NCI-H1105 treated with DMSO at 0.1 percent for 48 hours (cell line): ENCODE measurements at regions not wholly inside any gene's neighbourhood (a gene's known extent, or its start where the extent isn't known, plus 50 kb on each side); places are given as distances from the start of the nearest gene placed in this dataset.
"Not testable (repeated sequence)": the region's sequence is repeated elsewhere in the genome, so short reads cannot be mapped to it uniquely, and the experiment has no call there.

Experiments
- DNase-seq: peaks from one replicate; lab custom pipeline; 2025; lab: John Stamatoyannopoulos, UW

DNA sequence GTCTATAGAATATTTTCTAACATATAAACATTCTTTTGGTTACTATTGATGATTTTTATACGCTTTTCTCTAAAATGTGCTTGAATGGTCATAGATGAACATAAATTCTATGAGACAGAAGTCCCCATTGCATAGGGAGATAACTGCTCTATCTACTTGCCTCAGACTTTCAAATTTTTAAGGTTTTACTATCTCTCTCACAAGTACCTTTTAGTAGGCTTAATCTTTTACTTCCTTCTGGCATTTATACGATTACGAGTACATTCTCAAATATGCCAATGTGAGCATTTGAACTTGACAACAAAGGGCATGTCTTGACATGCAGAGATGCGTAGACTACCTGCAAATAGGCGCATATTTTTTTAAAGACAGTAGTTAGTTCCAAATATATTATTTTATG lies 935.9 kb upstream of the LRATD1 start:
- DNase-seq = no peak

DNA sequence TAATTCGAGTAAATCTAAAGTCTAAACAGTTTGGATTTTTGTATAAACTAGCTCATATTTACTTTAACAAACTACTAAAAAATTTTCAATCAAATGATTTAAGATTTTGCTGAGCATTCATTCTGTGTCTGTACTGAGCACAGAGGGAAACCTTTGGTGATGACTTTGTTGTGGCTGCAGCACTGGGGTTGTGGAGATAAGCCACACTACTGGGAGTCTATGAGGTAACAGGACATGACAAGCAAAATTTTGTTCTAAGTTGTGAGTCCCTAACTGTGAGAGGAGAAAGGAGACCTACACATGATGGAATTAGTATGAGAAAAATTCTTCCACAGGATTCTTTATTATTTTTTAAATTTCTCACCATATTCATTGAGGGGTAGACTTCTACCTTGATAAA lies 933.7 kb upstream of the LRATD1 start:
- DNase-seq = no peak

DNA sequence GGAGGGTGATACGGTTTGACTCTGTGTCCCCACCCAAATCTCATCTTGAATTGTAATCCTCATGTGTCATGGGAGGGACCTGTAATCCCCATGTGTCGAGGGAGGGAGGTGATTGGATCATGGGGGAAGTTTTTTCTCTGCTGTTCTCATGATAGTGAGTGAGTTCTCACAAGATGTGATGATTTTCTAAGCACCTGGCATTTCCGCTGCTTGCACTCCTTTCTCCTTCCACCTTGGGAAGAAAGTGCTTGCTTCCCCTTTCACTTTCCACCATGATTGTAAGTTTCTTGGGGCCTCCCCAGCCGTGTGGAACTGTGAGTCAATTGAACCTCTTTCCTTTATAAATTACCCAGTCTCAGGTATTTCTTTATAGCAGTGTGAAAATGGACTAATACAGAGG lies 932.6 kb upstream of the LRATD1 start:
- DNase-seq = not testable (repeated sequence)

DNA sequence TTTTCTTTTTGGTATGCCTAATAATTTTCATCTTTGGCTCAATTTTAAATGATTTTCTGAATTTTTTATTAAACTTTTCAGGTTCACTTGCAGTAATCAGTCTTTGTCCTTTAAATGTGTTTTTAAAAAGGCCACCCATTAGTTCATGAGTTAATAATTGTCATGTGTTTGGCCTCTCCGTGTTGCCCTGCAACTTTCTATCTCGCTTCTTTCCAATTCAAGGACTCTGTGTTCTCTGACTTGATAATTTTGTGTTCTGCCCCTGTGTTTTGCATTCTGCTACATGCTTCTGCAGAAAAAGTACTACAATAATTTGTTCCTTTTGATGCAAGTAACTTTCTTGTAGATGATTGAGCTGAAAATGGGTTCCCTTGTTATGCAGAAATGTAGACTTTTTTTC lies 921.4 kb upstream of the LRATD1 start:
- DNase-seq = no peak

DNA sequence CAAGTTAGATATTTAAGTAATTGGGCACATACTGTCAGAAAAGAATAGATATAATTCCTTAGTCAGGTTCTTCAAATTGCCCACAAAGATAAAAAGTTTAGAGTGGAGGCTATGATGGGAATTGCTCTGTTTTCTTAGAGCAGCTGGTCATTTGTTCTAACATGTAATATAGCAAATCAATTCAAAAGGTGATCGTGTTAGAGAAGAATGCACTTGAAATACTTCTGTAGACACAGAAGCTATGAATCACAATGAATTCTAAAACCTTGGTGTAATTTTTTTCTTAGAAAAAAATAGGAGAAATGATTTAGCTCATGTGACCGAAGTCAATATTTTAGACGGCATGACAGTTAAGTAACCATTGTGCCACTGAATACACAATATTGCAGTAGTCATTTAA lies 918.1 kb upstream of the LRATD1 start:
- DNase-seq = no peak

DNA sequence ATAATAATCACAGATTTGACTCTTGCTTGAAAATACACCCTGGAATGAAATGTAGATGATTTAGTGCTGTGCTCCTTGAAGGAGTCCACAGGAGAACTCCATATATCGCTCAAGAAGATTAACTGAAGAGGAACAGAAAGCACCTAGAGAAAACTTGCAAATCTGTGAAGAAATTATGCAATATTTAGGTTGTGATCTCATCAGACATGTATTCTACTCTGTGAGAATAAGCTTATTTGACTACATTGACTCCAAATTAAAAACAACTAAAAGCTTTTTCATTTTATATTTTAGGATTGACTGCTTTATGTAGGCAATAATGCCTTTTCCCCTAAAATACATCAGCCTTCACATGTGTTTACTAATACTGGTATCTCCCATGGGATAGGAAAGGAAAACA lies 906.6 kb upstream of the LRATD1 start:
- no peak for DNase-seq

DNA sequence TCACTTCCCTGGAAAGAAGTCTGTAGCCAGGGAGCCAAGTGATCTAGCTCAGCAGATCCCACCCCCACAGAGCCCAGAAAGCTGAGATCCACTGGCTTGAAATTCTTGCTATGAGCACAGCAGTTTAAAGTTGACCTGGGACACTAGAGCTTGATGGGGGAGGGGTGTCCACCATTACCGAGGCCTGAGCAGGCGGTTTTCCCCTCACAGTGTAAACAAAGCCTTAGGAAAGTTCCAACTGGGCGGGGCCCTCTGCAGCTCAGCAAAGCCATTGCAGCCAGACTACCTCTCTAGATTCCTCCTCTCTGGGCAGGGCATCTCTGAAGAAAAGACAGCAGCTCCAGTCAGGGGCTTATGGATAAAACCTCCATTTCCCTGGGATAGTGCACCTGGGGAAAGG lies 887.2 kb upstream of the LRATD1 start:
- DNase-seq = no peak

DNA sequence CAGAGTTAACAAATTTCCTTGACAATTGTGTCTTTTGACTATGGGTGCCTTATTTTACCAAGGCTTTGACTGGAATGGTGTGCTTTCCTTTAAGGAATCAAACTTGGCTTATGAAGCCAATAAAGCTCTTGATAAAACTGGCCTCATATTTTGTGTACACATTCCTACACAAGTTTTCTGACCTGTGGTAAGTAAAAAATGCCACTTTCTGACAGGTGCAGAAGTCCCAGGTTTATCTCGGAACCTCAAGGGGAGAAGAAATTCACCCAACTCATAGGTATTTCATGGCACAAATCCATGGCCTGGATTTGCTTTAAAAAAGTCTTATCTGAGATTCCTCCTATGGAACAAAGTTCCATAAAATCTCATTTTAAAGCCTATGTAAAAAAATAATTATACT lies 880.6 kb upstream of the LRATD1 start:
- no peak for DNase-seq

DNA sequence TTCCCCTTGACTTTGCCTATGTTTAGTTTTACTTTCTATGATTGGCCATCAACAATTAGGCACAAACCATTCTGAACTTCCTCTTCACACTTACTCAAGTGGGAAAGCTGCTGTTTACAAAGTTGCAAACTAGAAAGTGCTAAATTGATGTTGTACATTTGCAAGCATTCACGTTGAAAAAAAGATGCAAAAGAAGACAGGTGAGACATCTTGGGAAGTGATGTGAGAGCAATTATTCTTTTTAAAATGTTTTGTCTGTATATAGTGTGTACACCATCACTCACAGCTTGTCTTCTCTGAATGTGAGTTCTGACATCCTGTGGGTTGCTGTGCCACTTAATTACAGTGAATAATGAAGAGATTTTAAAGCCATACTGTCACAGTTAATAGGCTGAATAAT lies 874.1 kb upstream of the LRATD1 start:
- no peak for DNase-seq

DNA sequence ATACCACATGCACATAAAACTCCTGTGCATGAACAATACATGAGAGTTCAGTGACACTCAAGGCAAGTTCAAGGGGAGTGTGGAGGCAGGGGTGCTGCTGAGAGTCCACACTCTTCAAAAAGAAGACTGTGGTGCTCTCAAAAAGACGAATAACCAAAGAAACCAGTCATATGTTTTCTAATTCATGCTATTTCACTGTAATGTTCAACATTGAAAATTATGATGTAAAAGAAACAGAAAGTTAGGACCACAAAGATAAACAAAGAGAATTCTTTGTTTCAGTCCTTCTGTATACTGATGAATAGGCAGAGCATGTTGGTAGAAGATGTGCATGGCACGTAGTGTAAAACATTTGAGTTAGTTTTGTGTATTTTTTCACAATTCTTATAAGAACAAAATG lies 864.2 kb upstream of the LRATD1 start:
- DNase-seq = no peak

DNA sequence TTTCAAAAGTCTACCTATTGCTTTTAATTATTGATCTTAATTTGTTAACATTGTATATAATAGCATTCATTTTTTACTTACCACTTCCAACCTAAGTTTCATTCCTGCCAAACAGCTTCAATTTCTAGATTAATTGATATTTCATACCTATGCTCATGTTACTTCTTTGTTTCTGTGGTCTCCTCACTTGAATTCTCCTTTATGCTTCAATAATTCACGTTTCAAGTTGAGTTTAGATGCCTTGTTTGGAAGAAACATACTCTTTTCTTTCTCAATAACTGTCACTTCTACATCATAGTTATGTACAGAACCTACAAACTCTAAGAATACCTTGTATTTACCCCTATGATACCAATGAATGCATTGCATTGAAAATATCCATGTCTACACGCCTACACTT lies 862.2 kb upstream of the LRATD1 start:
- DNase-seq = no peak

DNA sequence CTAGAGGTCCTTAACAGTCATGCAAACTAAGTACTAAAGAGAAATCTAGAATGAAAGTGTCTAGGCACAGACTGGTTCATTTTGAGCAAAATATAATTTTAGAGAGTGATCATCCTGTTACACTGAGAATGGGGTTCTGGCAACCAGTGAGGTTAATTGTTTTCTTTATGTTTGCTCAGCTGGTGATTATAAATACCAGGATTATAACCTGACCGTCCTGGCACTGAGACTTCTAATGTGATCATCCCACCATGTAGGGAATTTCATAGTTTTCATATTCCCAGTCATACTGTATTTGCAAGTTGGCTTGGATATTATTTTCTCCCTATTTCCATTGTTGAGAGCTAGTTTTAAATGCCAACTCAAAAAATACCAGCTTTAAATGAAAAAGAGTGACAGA lies 852.5 kb upstream of the LRATD1 start:
- peak; percentile 83 for DNase-seq

DNA sequence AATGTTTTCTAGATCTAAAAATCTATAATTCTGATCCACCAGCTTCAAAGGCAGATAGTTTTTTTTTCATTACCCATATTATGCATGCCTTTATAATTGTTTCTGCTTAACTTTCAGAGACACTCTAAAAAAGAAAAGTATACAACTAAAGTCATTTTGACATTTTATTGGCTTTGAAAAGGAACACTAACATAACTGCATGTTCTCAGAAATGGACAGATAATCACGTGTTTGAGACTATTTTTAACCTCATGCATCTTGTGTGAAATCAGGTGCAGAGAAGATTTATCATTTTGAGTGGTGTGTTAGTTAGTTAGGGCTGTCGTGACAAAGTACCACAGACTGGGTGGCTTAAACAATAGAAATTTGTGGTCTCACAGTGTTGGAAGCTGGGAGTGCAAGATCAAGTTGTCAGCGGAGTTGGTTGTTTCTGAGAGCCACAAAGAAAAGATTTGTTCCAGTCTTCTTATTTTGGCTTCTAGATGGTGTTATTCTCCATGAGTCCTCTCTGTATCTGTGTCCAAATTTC lies 841.4 kb upstream of the LRATD1 start:
- DNase-seq = no peak

DNA sequence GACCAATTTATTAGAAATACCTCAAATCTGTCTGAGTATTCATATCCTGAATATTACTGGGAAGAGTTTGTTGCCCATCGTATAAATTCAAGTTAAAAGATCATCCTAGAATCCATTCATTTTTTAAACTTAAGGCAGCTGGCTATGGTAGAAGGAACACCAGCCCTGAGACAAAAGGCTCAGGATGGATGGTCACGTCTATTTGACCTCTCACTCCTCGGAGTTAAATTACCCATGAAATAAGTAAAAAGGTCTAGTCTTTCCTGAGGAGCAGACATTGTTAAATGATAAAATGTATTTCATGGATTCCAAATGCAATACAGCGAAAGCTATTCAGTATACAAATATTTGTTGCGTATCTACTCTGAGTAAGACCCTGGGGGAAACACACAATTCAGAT lies 826.0 kb upstream of the LRATD1 start:
- DNase-seq = no peak

DNA sequence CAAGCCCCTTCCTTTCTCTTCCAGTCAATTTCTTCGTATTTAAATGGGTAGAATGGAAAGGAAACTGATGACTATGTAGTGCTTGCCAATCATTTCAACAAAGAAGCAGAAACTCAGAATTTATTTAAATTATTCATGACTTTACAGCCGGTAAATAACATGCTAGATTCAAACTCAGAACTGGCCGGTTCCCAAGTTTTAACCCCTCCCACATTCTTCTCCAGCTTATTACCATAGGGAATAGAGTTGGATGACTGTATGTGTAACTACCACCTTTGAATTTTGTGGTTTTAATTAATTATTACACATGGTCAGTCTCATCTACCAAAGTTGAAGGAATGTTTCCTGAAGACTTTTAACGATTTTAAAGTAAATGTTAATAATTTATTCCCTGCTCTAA lies 819.3 kb upstream of the LRATD1 start:
- DNase-seq = no peak

DNA sequence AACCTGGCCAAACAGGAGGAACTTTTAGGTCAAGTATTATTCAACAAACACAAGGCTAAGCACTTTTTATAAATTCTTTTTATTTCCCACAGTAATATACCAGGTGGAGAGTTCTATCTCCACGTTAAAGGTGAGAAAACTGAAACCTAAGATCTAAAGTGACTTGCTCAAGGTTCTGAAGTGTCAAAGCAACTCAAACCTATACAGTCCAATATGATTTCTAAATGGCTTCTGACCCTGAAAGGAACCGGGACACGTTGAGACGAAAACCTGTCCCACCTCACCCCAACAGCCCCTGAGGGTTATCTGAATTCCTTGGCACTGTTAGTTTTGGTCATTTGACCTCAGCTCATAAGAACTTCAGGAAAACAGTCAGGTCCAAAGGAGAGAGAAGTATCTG lies 814.5 kb upstream of the LRATD1 start:
- no peak for DNase-seq

DNA sequence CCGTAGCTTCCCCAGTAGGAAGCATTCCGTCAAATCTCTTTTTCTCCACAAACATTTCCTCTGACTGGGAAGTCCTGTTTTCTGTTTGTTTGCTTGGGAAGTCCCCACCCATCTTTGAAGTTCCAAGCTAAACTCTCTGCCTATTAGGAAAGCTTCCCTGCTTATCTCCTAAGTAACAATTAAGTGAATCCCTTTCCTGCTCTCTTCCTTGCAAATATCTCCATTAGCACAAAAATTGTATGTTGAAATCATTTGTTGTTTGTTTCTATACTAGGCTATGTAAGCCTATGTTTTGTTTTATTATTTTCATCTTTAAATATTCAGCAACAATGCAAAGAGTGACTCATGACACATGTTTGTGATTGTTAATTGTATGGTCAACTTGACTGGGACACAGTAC lies 812.6 kb upstream of the LRATD1 start:
- no peak for DNase-seq

DNA sequence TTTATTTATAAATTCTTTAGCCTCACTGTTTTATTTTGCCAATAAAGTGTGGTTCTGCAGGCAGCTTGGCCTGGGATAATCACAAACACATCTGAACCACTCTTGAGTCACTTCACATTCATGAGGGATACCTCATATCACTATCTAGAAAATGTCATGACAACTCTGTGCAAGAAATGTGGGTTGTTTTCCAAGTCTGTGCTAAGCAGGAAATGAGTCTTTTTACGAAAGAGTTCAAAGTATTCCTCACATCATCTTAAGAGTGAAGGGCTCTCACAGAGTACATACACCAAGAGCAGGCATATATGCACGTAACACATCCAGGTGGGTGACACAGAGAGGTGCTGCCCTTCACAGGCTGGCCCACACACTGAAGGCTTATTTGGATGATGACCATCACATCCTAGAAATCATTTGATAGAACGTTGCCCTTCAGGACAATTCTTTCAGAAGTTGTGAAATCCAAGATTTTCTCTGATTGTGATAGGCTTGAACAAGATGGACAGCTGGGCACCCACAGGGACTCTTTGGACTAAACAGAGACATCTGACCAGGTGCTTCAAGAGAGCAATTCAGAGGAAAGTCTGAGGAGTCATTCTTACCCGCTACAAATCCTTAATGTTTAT lies 811.1 kb upstream of the LRATD1 start:
- DNase-seq = no peak

DNA sequence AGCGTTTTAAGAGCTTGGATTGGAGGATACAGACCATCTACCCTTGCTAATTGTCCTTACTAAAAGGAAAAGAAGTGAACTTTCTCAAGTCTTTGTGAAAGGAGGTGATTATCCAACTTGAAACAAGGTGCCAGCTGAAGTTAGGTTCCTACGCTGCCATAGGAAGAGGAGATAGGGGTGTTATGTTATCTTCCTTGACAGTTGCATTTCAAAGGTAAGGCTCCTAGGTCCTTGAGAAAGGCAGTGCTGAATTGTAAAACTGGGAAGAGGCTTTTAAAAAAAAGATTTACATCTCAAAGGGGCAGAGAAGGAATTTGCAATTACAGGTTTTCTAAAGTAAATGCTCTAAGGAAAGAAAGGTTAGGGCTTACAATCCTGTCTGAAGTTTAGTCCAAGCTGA lies 810.2 kb upstream of the LRATD1 start:
- DNase-seq = no peak

DNA sequence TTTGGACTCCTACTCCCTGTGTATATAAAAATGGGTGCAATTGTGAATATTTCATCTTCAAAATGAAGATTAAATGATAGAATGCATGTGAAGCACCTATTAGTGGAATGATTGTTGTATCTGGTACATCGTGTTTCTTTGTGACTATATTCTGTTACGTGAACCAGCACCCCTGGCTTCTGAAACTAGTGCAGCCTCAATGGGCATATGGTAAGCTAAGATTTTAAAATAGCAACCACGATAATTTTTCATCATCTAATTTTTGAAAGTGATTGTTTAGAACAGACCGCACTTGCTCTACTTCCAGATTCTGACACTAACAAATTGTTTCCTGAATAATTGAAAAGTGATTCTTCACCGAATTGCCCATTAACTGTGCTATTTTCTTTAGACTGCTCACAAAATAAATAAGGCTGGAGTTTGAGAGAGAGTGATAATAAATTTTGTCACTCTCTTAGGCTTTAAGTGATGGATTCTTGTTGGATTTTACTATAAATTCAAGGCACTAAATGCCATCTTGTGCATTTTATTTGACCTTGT lies 806.1 kb upstream of the LRATD1 start:
- no peak for DNase-seq

DNA sequence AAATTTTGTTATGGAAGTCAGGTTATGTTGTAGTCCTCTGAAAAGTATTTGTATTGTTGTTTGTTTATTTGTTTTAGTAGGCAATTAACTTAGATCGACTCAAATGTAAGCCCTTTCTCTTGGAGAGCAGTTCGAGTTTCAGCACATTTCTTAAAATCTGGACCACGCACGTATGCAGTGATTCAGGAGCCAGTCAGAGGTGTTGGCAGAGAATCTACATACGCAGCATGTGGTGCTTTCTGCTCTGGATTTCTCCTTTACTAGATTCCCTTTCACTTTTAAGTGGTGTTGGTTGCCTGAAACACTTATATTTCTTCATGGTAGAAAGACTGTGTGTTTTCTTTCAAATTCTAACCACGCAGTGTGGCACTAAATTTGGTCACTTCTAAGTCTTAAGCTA lies 773.9 kb upstream of the LRATD1 start:
- no peak for DNase-seq

DNA sequence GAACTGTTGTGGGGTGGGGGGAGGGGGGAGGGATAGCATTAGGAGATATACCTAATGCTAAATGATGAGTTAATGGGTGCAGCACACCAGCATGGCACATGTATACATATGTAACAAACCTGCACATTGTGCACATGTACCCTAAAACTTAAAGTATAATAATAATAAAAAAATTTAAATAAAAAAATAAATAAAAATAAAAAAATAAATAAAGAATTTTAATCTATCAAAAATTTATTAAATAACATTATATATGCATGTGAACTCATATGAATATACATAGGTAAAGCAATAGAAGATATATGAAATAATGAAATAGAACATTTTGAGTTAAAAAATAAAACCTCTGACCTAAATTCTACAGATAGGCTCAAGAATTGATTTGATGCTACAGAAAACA lies 764.2 kb upstream of the LRATD1 start:
- not testable (repeated sequence) for DNase-seq

DNA sequence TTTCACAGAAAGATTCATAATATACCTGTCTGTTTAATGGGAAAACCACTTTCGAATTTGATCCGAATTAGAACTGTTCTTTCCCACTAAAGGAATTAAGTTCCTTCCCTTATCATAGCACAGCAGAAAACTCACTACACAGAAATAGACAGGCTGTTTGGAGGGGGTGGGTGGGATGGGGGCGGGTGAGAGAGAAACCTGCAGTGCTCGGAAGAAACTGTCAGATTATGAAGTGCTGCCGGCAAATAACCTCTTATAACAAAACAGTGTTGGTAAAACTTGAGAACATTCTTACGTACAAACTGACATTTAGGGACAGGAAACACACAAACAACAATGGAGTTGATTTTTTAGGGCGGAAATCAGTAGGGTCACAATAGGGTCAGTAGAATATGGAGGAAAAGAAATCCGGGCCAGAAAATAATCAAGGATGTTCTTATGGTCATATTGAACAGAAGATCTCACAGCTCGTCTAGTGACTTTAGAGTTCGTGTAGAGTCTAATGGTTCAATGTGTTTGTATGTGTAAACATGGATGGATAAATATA lies 756.0 kb upstream of the LRATD1 start:
- DNase-seq = no peak

DNA sequence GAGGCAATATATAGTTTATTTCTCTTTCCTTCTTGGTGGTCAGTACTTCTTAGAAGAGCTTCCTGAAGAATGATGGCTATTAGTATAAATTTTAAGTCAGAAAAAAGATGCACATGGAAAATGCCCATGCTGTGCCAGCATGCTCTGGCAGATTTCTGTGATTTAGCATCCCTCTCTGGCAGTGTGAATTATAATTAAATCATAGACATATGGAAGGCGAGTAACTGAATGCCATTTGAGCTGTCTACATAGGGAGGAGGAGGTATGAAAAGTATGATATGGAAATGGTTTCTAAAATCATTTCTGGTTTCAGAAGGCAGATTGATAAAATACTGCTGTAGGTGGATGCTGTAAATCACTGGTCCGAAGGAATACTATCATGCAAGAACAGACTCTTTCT lies 754.9 kb upstream of the LRATD1 start:
- DNase-seq = no peak
